ENCODE measurements at regions not wholly inside any gene's neighbourhood (a gene's known extent, or its start where the extent isn't known, plus 50 kb on each side); places are given as distances from the start of the nearest gene placed in this dataset.

DNA sequence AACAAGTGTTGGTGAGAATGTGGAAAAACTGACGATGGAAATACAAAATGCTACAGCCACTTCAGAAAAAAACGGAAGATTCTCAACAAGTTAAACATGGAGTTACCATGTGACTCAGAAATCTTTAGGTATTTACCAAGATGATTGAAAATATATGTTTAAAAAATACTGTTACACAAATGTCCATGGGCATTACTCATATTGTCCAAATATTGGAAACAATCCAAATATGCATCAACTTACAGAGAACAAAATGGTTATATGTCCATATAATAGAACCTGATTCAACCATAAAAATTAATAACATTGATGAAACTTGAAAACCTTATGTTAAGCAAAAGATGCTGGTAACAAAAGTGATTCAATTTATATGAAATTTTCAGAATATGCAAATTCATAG is 1057.7 kb upstream of the TMEM132C start:
- TF ChIP-seq POLR2A (IDR thresholded peaks at IDR 0.05; ENCODE audit: low read depth, low read length): no peak
- no peak for TF ChIP-seq FOS (IDR thresholded peaks at IDR 0.05; ENCODE audit: borderline replicate concordance, insufficient read depth, low read length)
- no peak for TF ChIP-seq EZH2 (IDR thresholded peaks at IDR 0.05; ENCODE audit: borderline replicate concordance, low read depth, low read length, severe bottlenecking)
- TF ChIP-seq POLR2AphosphoS5 (IDR thresholded peaks at IDR 0.05; ENCODE audit: insufficient read depth, low read depth, low read length): no peak
- TF ChIP-seq MAX (IDR thresholded peaks at IDR 0.05; ENCODE audit: insufficient read depth, insufficient read length): no peak
- TF ChIP-seq GATA2 (IDR thresholded peaks at IDR 0.05; ENCODE audit: insufficient read depth, insufficient read length, low read depth, low read length): no peak
- no peak for TF ChIP-seq MYC (IDR thresholded peaks at IDR 0.05; ENCODE audit: low read depth, low read length)
- H3K4me2 ChIP-seq (ENCODE audit: insufficient read depth, low read length): no peak overlapping the region
- ChIA-PET POLR2A (no interaction called here), CTCF (no interaction called here)
- no TSS peak for BruUV-seq (replicated peaks)
- H3K4me1 ChIP-seq (ENCODE audit: control insufficient read depth, extremely low read depth, insufficient read depth, low read length): no peaks in the 10 kb centered on the region
- H3K4me3 ChIP-seq (replicated peaks in 1 of 3; ENCODE audit: insufficient read depth in 1 of 3, low read depth in 1 of 3, low read length in 3 of 3): no peak overlapping the region
- no peaks in the 10 kb centered on the region for H3K27me3 ChIP-seq (ENCODE audit: control insufficient read depth in 2 of 2, insufficient read depth in 2 of 2, low read length in 2 of 2)
- DNase-seq (ENCODE audit: low read depth, low spot score) (no peak), FAIRE-seq (no peak)
- H3K9ac ChIP-seq (replicated peaks; ENCODE audit: extremely low read depth, insufficient read depth, low read length): no peak overlapping the region
- H3K79me2 ChIP-seq (ENCODE audit: control insufficient read depth, insufficient read depth, low read length): no peaks in the 10 kb centered on the region
- intact Hi-C loops (cut with micrococcal nuclease) (no loop called here), dilution Hi-C loops (cut with MboI; ENCODE audit: extremely low pct_ligation_motif_present, low sequenced_read_pairs) (no loop called here)
- H3K9me3 ChIP-seq (replicated peaks; ENCODE audit: control insufficient read depth, insufficient read depth, low read length): no peaks in the 10 kb centered on the region
- no peaks in the 10 kb centered on the region for H3K36me3 ChIP-seq (ENCODE audit: control insufficient read depth in 2 of 2, extremely low read depth in 1 of 2, insufficient read depth in 2 of 2, low read length in 2 of 2)
- no peaks in the 10 kb centered on the region for H4K20me1 ChIP-seq (replicated peaks; ENCODE audit: control insufficient read depth, extremely low read depth, insufficient read depth, low read length)
- no peaks in the 10 kb centered on the region for H3K9me1 ChIP-seq (replicated peaks; ENCODE audit: control insufficient read depth, extremely low read depth, insufficient read depth, low read length)
- no peak overlapping the region for H3K27ac ChIP-seq (ENCODE audit: insufficient read depth, low read depth, low read length)
- H2AFZ ChIP-seq (ENCODE audit: low read depth, low read length): no peak overlapping the region

DNA sequence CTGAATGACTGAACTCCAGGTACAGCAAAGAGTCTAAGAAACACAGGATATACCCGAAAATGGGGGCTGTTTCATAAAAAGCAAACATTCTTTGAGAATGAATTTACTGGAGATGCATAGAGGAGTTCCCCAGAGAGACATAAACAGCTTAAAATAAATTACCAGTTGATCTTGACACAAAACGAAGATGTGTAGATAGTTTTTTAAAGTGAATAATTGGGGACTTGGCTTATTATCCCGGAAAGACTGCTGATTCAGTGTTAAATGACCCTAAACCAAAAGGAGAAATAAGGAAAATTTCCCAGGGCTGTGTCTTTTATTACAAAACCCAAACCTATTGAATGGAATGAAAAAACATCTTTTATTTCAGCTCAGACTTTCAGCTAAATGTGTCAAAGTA is 1052.8 kb upstream of the TMEM132C start:
- no peaks in the 10 kb centered on the region for H3K36me3 ChIP-seq (ENCODE audit: control insufficient read depth in 2 of 2, extremely low read depth in 1 of 2, insufficient read depth in 2 of 2, low read length in 2 of 2)
- no peaks in the 10 kb centered on the region for H3K4me1 ChIP-seq (ENCODE audit: control insufficient read depth, extremely low read depth, insufficient read depth, low read length)
- dilution Hi-C loops (cut with MboI; ENCODE audit: extremely low pct_ligation_motif_present, low sequenced_read_pairs): no loop called here
- DNase-seq (ENCODE audit: low read depth, low spot score) (no peak), FAIRE-seq (no peak)
- intact Hi-C loops (cut with micrococcal nuclease): no loop called here
- H3K9ac ChIP-seq (replicated peaks; ENCODE audit: extremely low read depth, insufficient read depth, low read length): no peak overlapping the region
- H4K20me1 ChIP-seq (replicated peaks; ENCODE audit: control insufficient read depth, extremely low read depth, insufficient read depth, low read length): no peaks in the 10 kb centered on the region
- ChIA-PET POLR2A (no interaction called here), CTCF (no interaction called here)
- H3K27me3 ChIP-seq (ENCODE audit: control insufficient read depth in 2 of 2, insufficient read depth in 2 of 2, low read length in 2 of 2): no peaks in the 10 kb centered on the region
- no peak overlapping the region for H3K4me2 ChIP-seq (ENCODE audit: insufficient read depth, low read length)
- H3K9me3 ChIP-seq (replicated peaks; ENCODE audit: control insufficient read depth, insufficient read depth, low read length): no peaks in the 10 kb centered on the region
- BruUV-seq (replicated peaks): no TSS peak
- no peak for TF ChIP-seq POLR2A (IDR thresholded peaks at IDR 0.05; ENCODE audit: low read depth, low read length)
- TF ChIP-seq MYC (IDR thresholded peaks at IDR 0.05; ENCODE audit: low read depth, low read length): no peak
- no peak for TF ChIP-seq JUN (IDR thresholded peaks at IDR 0.05; ENCODE audit: borderline replicate concordance, insufficient read depth, insufficient read length, low read depth)
- TF ChIP-seq GATA2 (IDR thresholded peaks at IDR 0.05; ENCODE audit: insufficient read depth, insufficient read length, low read depth, low read length): no peak
- TF ChIP-seq MAX (IDR thresholded peaks at IDR 0.05; ENCODE audit: insufficient read depth, insufficient read length): no peak
- TF ChIP-seq, protein P1, sequence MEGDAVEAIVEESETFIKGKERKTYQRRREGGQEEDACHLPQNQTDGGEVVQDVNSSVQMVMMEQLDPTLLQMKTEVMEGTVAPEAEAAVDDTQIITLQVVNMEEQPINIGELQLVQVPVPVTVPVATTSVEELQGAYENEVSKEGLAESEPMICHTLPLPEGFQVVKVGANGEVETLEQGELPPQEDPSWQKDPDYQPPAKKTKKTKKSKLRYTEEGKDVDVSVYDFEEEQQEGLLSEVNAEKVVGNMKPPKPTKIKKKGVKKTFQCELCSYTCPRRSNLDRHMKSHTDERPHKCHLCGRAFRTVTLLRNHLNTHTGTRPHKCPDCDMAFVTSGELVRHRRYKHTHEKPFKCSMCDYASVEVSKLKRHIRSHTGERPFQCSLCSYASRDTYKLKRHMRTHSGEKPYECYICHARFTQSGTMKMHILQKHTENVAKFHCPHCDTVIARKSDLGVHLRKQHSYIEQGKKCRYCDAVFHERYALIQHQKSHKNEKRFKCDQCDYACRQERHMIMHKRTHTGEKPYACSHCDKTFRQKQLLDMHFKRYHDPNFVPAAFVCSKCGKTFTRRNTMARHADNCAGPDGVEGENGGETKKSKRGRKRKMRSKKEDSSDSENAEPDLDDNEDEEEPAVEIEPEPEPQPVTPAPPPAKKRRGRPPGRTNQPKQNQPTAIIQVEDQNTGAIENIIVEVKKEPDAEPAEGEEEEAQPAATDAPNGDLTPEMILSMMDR (IDR thresholded peaks at IDR 0.05; ENCODE audit: extremely low read depth in 1 of 2, insufficient read depth in 1 of 2, low read depth in 1 of 2, low read length in 2 of 2): no peak
- TF ChIP-seq FOS (IDR thresholded peaks at IDR 0.05; ENCODE audit: borderline replicate concordance, insufficient read depth, low read length): no peak
- no peak for TF ChIP-seq EZH2 (IDR thresholded peaks at IDR 0.05; ENCODE audit: borderline replicate concordance, low read depth, low read length, severe bottlenecking)
- TF ChIP-seq POLR2AphosphoS5 (IDR thresholded peaks at IDR 0.05; ENCODE audit: insufficient read depth, low read depth, low read length): no peak
- H3K27ac ChIP-seq (ENCODE audit: insufficient read depth, low read depth, low read length): no peak overlapping the region
- H2AFZ ChIP-seq (ENCODE audit: low read depth, low read length): no peak overlapping the region
- H3K9me1 ChIP-seq (replicated peaks; ENCODE audit: control insufficient read depth, extremely low read depth, insufficient read depth, low read length): no peaks in the 10 kb centered on the region
- H3K79me2 ChIP-seq (ENCODE audit: control insufficient read depth, insufficient read depth, low read length): no peaks in the 10 kb centered on the region
- no peak overlapping the region for H3K4me3 ChIP-seq (replicated peaks in 1 of 3; ENCODE audit: insufficient read depth in 1 of 3, low read depth in 1 of 3, low read length in 3 of 3)

Measured in endothelial cell of umbilical vein (primary cell).